ENCODE measurements at regions not wholly inside any gene's neighbourhood (a gene's known extent, or its start where the extent isn't known, plus 50 kb on each side); places are given as distances from the start of the nearest gene placed in this dataset.

DNA sequence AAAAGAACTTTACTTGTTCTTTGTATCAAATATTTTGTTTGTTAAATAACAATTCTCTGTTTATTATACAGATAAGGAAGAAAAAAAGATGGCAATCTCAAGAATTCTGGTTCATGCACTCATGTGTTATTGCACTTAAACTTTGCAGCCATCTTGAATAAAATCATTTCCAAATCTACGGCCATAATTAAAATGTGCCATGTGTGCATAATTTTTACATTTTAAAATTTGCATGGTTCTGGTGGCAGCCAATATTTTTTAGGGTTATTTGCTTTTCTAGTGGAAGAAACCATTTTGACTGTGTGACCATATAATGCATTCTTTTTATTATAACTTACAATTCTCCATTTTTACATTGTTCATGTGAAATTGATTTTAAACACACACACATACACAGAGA is 1518.1 kb upstream of the ZEB2 start:
- H3K27me3 ChIP-seq (ENCODE audit: insufficient read depth, poor library complexity, severe bottlenecking) = no peaks in the 10 kb centered on the region
- no peaks in the 10 kb centered on the region for H3K9me3 ChIP-seq (ENCODE audit: severe bottlenecking)
- H3K4me3 ChIP-seq (ENCODE audit: severe bottlenecking) = no peak overlapping the region
- no peaks in the 10 kb centered on the region for H3K4me1 ChIP-seq (ENCODE audit: insufficient read depth, poor library complexity, severe bottlenecking)
- TF ChIP-seq, protein P1, sequence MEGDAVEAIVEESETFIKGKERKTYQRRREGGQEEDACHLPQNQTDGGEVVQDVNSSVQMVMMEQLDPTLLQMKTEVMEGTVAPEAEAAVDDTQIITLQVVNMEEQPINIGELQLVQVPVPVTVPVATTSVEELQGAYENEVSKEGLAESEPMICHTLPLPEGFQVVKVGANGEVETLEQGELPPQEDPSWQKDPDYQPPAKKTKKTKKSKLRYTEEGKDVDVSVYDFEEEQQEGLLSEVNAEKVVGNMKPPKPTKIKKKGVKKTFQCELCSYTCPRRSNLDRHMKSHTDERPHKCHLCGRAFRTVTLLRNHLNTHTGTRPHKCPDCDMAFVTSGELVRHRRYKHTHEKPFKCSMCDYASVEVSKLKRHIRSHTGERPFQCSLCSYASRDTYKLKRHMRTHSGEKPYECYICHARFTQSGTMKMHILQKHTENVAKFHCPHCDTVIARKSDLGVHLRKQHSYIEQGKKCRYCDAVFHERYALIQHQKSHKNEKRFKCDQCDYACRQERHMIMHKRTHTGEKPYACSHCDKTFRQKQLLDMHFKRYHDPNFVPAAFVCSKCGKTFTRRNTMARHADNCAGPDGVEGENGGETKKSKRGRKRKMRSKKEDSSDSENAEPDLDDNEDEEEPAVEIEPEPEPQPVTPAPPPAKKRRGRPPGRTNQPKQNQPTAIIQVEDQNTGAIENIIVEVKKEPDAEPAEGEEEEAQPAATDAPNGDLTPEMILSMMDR (IDR thresholded peaks at IDR 0.05; ENCODE audit: poor library complexity, severe bottlenecking) = no peak
- DNase-seq (ENCODE audit: low spot score) (no peak), ATAC-seq (ENCODE audit: low read depth) (no peak)
- no peak overlapping the region for H3K27ac ChIP-seq (ENCODE audit: poor library complexity, severe bottlenecking)
- no peaks in the 10 kb centered on the region for H3K36me3 ChIP-seq (ENCODE audit: low read depth)

DNA sequence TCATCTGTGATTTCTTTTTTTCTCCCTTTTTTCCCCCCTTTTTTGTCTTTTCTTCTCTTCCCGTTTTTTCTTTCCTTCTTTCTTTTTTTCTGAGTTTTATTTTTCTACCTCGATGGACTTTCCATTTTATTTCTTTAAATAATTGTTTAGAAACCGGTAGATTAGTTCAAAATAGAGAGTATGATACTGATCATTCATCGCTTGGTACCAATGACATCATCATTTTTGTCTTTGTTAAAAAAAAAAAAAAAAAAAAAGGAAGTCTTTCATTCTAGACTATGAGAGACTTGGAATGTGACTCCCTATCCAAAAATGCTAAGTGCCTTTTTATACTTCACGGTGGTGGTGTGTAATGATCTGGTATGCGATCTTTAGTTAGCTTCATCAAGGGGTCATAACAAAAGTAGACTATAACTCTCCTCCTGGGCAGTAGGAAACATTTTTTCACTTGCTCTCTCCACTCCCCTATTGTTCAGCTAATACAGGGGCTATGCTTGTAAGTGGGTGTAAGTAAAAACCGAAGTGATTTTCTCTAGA is 1517.5 kb upstream of the ZEB2 start:
- Histone ChIP-seq H3K36me3 (ENCODE audit: low read depth) (no peaks in the 10 kb centered on the region), H3K27ac (ENCODE audit: poor library complexity, severe bottlenecking) (no peak overlapping the region), H3K9me3 (ENCODE audit: severe bottlenecking) (no peaks in the 10 kb centered on the region), H3K4me1 (ENCODE audit: insufficient read depth, poor library complexity, severe bottlenecking) (no peaks in the 10 kb centered on the region), H3K4me3 (ENCODE audit: severe bottlenecking) (no peak overlapping the region), H3K27me3 (ENCODE audit: insufficient read depth, poor library complexity, severe bottlenecking) (no peaks in the 10 kb centered on the region)
- TF ChIP-seq, protein P1 (IDR thresholded peaks at IDR 0.05; ENCODE audit: poor library complexity, severe bottlenecking) = no peak
- DNase-seq (ENCODE audit: low spot score) (no peak), ATAC-seq (ENCODE audit: low read depth) (no peak)

- H3K27ac ChIP-seq (ENCODE audit: poor library complexity, severe bottlenecking) = no peak overlapping the region
- H3K9me3 ChIP-seq (ENCODE audit: severe bottlenecking) = no peaks in the 10 kb centered on the region
- DNase-seq (ENCODE audit: low spot score) (no peak), ATAC-seq (ENCODE audit: low read depth) (no peak)
- H3K27me3 ChIP-seq (ENCODE audit: insufficient read depth, poor library complexity, severe bottlenecking) = no peaks in the 10 kb centered on the region
- H3K4me3 ChIP-seq (ENCODE audit: severe bottlenecking) = no peak overlapping the region
- H3K4me1 ChIP-seq (ENCODE audit: insufficient read depth, poor library complexity, severe bottlenecking) = peaks cover 4% of the 10 kb centered on the region
- H3K36me3 ChIP-seq (ENCODE audit: low read depth) = no peaks in the 10 kb centered on the region
- TF ChIP-seq, protein P1 (IDR thresholded peaks at IDR 0.05; ENCODE audit: poor library complexity, severe bottlenecking) = no peak
Measured at GRCh38 chr2:146031158-146031557, 1511.2 kb upstream of the ZEB2 start.

GRCh38 chr2:146027156-146027555 is 1507.2 kb upstream of the ZEB2 start:
- no peak for ATAC-seq (ENCODE audit: low read depth)
- no peak for DNase-seq (ENCODE audit: low spot score)
- TF ChIP-seq, protein P1 (IDR thresholded peaks at IDR 0.05; ENCODE audit: poor library complexity, severe bottlenecking) = no peak
- H3K27me3 ChIP-seq (ENCODE audit: insufficient read depth, poor library complexity, severe bottlenecking) = no peaks in the 10 kb centered on the region
- peaks cover 4% of the 10 kb centered on the region for H3K4me1 ChIP-seq (ENCODE audit: insufficient read depth, poor library complexity, severe bottlenecking)
- H3K27ac ChIP-seq (ENCODE audit: poor library complexity, severe bottlenecking) = no peak overlapping the region
- H3K36me3 ChIP-seq (ENCODE audit: low read depth) = no peaks in the 10 kb centered on the region
- H3K9me3 ChIP-seq (ENCODE audit: severe bottlenecking) = no peaks in the 10 kb centered on the region
- H3K4me3 ChIP-seq (ENCODE audit: severe bottlenecking) = no peak overlapping the region

GRCh38 chr2:146025519-146025918 is 1505.6 kb upstream of the ZEB2 start:
- TF ChIP-seq, protein P1 (IDR thresholded peaks at IDR 0.05; ENCODE audit: poor library complexity, severe bottlenecking) = no peak
- no peaks in the 10 kb centered on the region for H3K4me1 ChIP-seq (ENCODE audit: insufficient read depth, poor library complexity, severe bottlenecking)
- ATAC-seq (ENCODE audit: low read depth) = no peak

More at GRCh38 chr2:146025519-146025918, 1505.6 kb upstream of the ZEB2 start:
- H3K27me3 ChIP-seq (ENCODE audit: insufficient read depth, poor library complexity, severe bottlenecking) = no peaks in the 10 kb centered on the region
- H3K4me3 ChIP-seq (ENCODE audit: severe bottlenecking) = no peak overlapping the region
- H3K27ac ChIP-seq (ENCODE audit: poor library complexity, severe bottlenecking) = no peak overlapping the region
- DNase-seq (ENCODE audit: low spot score) = no peak
- no peaks in the 10 kb centered on the region for H3K36me3 ChIP-seq (ENCODE audit: low read depth)
- H3K9me3 ChIP-seq (ENCODE audit: severe bottlenecking) = no peaks in the 10 kb centered on the region

Measured in RWPE2 (cell line).